Stimulated activated CD8-positive, alpha-beta memory T cell treated with anti-CD3 and anti-CD28 coated beads, Interleukin-15, amount 100 ng/mL, for 4 hours (primary cell): ENCODE measurements at regions not wholly inside any gene's neighbourhood (a gene's known extent, or its start where the extent isn't known, plus 50 kb on each side); places are given as distances from the start of the nearest gene placed in this dataset.
A peak's percentile ranks its signal among the peaks of the same experiment; 100 is the strongest.

Experiments used
- DNase-seq, 2 donors: peaks; one replicate each; pipeline ENCODE4 v3.0.0-alpha.2; 2020; ENCODE audit warnings: low read depth in 2 of 2

DNA sequence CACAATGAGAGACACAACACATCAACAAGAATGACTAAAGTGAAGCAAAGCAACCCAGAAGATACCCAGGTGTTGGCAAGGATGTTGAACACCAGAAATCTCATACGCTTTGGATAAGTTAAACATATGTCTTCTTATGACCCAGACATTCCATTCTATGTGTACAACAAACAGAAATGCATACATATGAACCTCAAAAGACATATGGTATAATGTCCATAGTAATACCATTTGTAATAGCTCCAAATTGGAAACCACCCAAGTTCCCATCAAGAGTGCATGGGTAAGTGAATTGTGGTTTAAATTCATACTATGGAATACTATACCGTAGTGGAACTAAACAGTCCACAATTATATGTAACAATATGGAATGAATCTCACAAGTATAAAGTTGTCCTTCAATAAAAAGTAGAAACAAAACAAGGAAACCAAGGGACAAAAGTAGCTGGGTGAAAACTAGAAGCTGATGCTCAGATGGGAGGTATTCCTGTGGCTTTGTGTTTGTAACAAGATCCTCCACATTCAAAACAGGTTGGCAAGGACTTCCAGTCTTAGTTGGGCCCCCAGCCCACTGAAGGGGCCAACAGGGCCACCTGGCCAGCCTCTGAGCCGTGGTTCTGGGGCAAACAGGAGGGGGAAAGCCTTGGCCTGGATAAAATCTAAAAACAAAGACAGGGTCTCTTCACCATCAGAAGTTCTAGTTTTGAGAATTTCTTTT is 171.8 kb upstream of the PITX1 start:
- no peak for DNase-seq

DNA sequence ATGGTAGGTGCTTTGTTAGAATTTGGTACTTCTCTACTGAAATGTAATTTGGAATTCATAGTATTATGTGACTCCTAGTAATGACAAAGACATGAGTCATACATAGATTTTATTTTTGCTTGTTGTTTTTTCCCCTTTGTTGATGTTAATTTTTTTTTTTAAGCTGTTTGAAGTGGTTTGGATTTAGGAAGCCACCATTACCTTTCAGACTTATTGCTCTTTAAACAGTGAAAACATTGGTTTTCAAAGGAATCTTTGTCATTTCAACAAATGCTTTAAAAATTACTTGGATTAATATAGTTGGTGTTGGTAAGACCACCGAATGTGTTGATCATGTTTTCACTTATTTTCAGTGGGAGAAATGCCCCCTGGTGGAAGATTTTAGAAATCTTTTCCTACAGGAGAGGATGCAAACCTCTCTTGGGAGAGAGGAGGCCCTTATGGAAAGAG is 170.1 kb upstream of the PITX1 start:
- DNase-seq = no peak

- DNase-seq = no peak
These were observed 169.6 kb upstream of the PITX1 start for GRCh38 chr5:135203593-135204036.

GRCh38 chr5:135203019-135203418 is 169.0 kb upstream of the PITX1 start:
- no peak for DNase-seq

DNA sequence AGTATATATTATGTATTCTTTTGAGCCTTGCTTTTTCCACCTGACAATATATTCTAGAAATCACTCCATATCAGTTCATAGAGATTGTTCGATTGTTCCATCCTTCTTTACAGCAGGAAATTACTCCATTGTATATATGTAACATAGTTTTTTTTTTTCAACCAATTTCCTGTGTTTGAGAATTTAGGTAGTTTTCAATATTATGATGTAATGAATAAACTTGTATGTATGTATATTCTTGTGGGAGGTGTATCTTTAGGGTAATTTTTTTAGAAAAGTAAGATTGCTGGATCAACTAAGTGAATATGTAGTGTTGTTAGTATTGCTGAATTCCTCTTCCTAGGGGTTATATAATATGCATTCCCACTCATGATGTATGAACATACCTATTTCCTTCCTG is 165.9 kb upstream of the PITX1 start:
- no peak for DNase-seq

- no peak for DNase-seq
These were observed 162.5 kb upstream of the PITX1 start for GRCh38 chr5:135196483-135196882.

GRCh38 chr5:135195270-135195608 is 161.2 kb upstream of the PITX1 start:
- no peak for DNase-seq

DNA sequence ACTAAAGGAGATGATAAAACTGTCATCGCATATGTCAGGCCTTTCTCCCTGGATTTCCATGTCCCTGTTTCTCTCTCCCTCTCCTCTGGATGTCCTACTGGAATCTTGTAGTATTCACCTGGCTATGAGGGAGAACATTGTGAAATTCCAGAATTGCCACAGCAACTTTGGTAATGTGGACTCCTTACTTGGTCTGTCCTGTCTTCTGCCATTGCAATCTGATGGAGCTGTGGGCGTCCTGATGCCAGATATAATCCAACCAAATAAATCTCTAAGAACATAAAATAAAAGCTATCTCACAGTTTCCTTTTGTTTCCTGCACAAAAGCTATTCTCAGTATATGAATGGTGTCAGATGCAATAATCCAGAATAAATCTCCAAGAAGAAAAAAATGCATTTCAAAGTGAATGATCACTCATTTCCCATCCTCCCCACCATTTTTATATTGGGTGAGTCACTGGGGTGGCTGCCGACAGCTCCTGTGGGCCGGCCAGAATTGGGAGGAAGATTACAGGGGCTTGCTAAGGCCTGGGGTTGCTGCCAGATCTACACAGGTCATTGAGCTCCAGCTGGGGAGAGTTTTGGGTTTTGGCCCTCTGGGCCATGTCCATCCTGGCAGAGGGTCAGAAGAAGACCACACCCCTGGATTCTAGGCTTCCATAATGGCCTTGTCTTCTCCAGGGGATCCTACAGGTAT is 160.7 kb upstream of the PITX1 start:
- DNase-seq = no peak

DNA sequence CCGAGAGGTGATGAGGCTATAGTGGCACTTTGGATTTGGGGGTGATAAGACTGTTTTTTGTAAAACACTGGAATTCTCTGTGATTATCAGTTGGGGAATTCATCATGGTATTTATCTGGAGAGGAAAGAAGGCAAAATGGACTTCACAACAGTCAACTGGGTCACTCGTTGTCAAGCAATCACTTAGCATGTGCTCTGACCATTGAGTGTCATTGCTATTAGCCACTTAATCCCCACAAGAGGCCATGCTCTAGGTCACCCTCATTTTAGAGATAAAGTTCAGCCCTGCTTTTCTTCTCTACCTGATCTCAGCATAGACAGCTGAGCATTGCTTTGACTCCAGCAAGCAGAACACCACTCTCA is 160.1 kb upstream of the PITX1 start:
- DNase-seq = no peak

DNA sequence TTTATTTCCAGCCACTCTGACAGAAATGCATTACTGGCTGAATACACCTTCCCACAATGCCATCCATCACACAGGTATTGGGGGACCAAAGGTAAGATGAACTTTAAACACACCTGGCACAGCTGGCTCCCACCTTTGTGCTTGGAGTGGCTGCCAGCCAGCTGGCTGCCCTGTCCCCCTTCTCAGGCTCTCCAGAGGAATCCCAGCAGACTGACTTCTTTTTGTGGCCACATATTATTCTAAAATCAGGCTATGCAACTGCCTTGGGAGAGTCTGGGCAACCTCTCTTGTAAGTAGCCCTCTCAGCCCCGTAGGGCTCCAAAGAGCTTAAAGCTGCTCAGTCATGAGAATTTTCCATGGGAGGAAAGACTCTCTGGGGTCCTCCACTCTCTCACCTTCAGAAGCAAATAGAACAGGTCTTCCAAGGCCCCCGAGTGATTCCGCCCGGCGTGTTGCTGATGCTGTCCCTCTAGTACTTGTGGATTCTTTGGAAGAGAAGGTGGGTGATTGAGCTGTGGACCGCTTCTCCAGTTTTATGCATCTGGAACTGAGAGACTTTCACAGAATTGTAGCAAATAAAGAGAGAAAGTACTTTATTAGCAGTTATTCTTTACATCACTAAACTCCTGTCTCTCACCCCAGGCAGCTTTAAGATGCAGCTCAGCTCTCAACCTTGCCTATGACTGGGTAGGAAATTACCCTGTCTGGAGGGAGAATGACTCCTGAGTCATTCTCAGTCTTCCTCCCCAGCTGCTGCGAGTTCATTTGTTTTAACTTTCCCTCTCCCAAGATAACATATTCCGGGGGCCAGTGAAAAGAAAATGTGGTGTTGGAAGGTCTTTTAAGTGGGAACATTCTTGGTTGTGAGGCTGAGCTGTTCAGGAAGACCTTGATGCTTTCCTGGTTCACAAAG is 159.4 kb upstream of the PITX1 start:
- DNase-seq = no peak

DNA sequence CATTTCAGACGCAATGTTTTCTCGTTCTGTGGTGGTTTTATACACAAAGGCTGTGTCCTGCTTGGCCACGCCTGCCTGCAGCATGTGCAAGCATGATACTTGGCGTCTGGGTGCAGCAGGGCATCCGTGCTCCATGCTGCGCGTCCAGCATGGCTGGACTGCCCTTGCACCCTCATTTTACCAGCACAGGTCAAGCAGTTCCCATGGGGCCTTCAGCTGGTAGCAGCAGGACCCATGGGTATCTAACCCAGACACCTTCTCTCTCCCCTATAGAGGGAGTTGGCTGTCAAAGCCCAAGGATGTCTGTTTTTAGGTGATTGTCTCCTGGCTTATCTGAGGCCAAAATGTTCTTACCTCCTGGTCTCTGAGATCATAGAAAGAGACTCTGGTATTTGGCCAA is 158.3 kb upstream of the PITX1 start:
- no peak for DNase-seq

GRCh38 chr5:135191084-135191826 is 157.2 kb upstream of the PITX1 start:
- DNase-seq = peak; percentile 15 to 28

- no peak for DNase-seq
These were observed 156.5 kb upstream of the PITX1 start for GRCh38 chr5:135190416-135191083.

GRCh38 chr5:135189024-135189423 is 155.0 kb upstream of the PITX1 start:
- DNase-seq = no peak

GRCh38 chr5:135188233-135188914 is 154.3 kb upstream of the PITX1 start:
- no peak for DNase-seq

- no peak for DNase-seq
These were observed 152.9 kb upstream of the PITX1 start for GRCh38 chr5:135186662-135187522.

DNA sequence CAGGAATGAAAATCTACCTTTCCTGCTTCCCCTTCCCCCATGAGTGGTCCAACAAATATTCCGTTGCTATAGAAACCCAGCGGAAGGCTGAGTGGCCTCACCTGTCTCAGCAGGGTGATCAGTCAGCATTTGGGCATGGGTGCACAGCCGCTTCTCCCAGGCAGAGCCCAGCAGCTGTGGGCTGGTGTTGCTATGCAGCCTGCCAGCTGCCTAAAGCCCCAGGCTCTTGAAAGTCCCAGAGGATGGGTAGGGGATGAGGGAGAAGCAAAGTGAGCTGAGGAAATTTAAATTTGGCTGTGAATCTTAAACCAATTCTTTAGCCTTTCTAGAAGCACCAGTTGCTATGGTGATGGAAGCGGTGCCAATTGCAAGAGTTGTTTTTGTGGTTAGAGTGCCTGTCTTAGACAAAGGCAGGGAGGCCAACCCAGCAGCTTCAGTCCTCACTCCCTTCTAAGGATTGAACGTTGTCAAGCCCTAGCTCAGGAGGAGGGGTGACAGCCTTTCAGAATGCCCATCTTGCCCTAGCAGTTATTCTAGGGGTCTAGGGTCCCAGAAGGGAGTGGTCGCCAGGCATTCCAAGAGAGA is 151.5 kb upstream of the PITX1 start:
- no peak for DNase-seq

GRCh38 chr5:135184646-135185045 is 150.6 kb upstream of the PITX1 start:
- no peak for DNase-seq

GRCh38 chr5:135183464-135183863 is 149.4 kb upstream of the PITX1 start:
- no peak for DNase-seq
